Thymus (tissue), 11 donors: ENCODE measurements at regions not wholly inside any gene's neighbourhood (a gene's known extent, or its start where the extent isn't known, plus 50 kb on each side); places are given as distances from the start of the nearest gene placed in this dataset.
"Not testable (repeated sequence)": the region's sequence is repeated elsewhere in the genome, so short reads cannot be mapped to it uniquely, and the experiment has no call there.

Experiments
- DNase-seq, 9 donors: peaks; one replicate each; pipeline ENCODE4 v3.0.0-alpha.2; 2013; ENCODE audit warnings: low spot score in 9 of 9, low read depth in 6 of 9, missing footprints in 1 of 9
- H3K27ac ChIP-seq, 2 donors: one replicate each; pipeline ENCODE4 v1.5.1; 2013; ENCODE audit warnings: control low read depth in 1 of 2, low read depth in 1 of 2, low read length in 1 of 2, mild to moderate bottlenecking in 1 of 2, moderate library complexity in 1 of 2
- H3K27me3 ChIP-seq, 2 donors: one replicate each; pipeline ENCODE4 v1.5.1; 2013; ENCODE audit warnings: low read length in 1 of 2; ENCODE audit not compliant: control insufficient read depth in 2 of 2, insufficient read depth in 1 of 2
- H3K36me3 ChIP-seq, 2 donors: one replicate each; pipeline ENCODE4 v1.5.1; 2013; ENCODE audit warnings: low read length in 1 of 2, mild to moderate bottlenecking in 1 of 2, moderate library complexity in 1 of 2; ENCODE audit not compliant: control insufficient read depth in 2 of 2, insufficient read depth in 2 of 2
- H3K4me1 ChIP-seq, 2 donors: one replicate each; pipeline ENCODE4 v1.5.1; 2013; ENCODE audit warnings: low read length in 2 of 2; ENCODE audit not compliant: control insufficient read depth in 2 of 2, insufficient read depth in 2 of 2
- H3K4me3 ChIP-seq, 2 donors: one replicate each; pipeline ENCODE4 v1.5.1; 2013; ENCODE audit warnings: low read length in 2 of 2, control low read depth in 1 of 2, mild to moderate bottlenecking in 1 of 2
- H3K9me3 ChIP-seq, 2 donors: one replicate each; pipeline ENCODE4 v1.5.1; 2013; ENCODE audit warnings: low read length in 1 of 2, mild to moderate bottlenecking in 1 of 2; ENCODE audit not compliant: control insufficient read depth in 2 of 2, insufficient read depth in 1 of 2
- WGBS: extraction: QIAGEN DNeasy Blood & Tissue Kit; methylation state at CpG from one replicate; pipeline ENCODE4 v1.1.7; 2013; 5-methylcytosine and 5-hydroxymethylcytosine counted together
- donor health status: healthy.

- Histone ChIP-seq H3K4me1 (no peaks in the 10 kb centered on the region), H3K27ac (no peak overlapping the region), H3K36me3 (no peaks in the 10 kb centered on the region), H3K9me3 (peaks cover 0 to 8% of the 10 kb centered on the region in 2 donors), H3K27me3 (no peaks in the 10 kb centered on the region), H3K4me3 (no peak overlapping the region)
- WGBS = 95% methylated on average over 2 of the region's 2 CpGs
- DNase-seq = no peak
Measured at GRCh38 chr1:173257805-173258204, 50.7 kb upstream of the TNFSF4 start.

- no peak for DNase-seq
- WGBS = 98% methylated on average over 5 of the region's 5 CpGs
- H3K4me3 ChIP-seq = no peak overlapping the region
- H3K4me1 ChIP-seq = no peaks in the 10 kb centered on the region
- no peak overlapping the region for H3K27ac ChIP-seq
- H3K36me3 ChIP-seq = no peaks in the 10 kb centered on the region
- H3K27me3 ChIP-seq = no peaks in the 10 kb centered on the region
- peaks cover 0 to 8% of the 10 kb centered on the region in 2 donors for H3K9me3 ChIP-seq
Measured at GRCh38 chr1:173258479-173259264, 51.5 kb upstream of the TNFSF4 start.

- H3K27me3 ChIP-seq, DNase-seq, H3K27ac ChIP-seq, H3K4me1 ChIP-seq, H3K4me3 ChIP-seq, H3K36me3 ChIP-seq, H3K9me3 ChIP-seq: not testable (repeated sequence)
- WGBS = 97% methylated on average over 1 of the region's 1 CpG
Measured at GRCh38 chr1:173260329-173260728, 53.2 kb upstream of the TNFSF4 start.

GRCh38 chr1:173266841-173267240, 59.7 kb upstream of the TNFSF4 start:
- Histone ChIP-seq H3K27me3 (no peaks in the 10 kb centered on the region), H3K4me1 (no peaks in the 10 kb centered on the region), H3K27ac (no peak overlapping the region), H3K4me3 (no peak overlapping the region), H3K9me3 (no peaks in the 10 kb centered on the region), H3K36me3 (no peaks in the 10 kb centered on the region)
- WGBS = 92% methylated on average over 3 of the region's 3 CpGs
- no peak for DNase-seq

- H3K9me3 ChIP-seq = no peaks in the 10 kb centered on the region
- H3K36me3 ChIP-seq = no peaks in the 10 kb centered on the region
- WGBS = 87% methylated on average over 2 of the region's 2 CpGs
- no peak overlapping the region for H3K4me3 ChIP-seq
- DNase-seq = no peak
- H3K27ac ChIP-seq = no peak overlapping the region
- no peaks in the 10 kb centered on the region for H3K27me3 ChIP-seq
- H3K4me1 ChIP-seq = no peaks in the 10 kb centered on the region
Measured at GRCh38 chr1:173267453-173267945, 60.4 kb upstream of the TNFSF4 start.

- H3K36me3 ChIP-seq = no peaks in the 10 kb centered on the region
- no peak overlapping the region for H3K4me3 ChIP-seq
- H3K4me1 ChIP-seq = no peaks in the 10 kb centered on the region
- 96% methylated on average over 1 of the region's 1 CpG for WGBS
- H3K9me3 ChIP-seq = no peaks in the 10 kb centered on the region
- no peaks in the 10 kb centered on the region for H3K27me3 ChIP-seq
- no peak for DNase-seq
- H3K27ac ChIP-seq = no peak overlapping the region
Measured at GRCh38 chr1:173268261-173268660, 61.1 kb upstream of the TNFSF4 start.

GRCh38 chr1:173268786-173269277, 61.7 kb upstream of the TNFSF4 start:
- no peaks in the 10 kb centered on the region for H3K36me3 ChIP-seq
- no peaks in the 10 kb centered on the region for H3K9me3 ChIP-seq
- no peak overlapping the region for H3K27ac ChIP-seq
- no peak overlapping the region for H3K4me3 ChIP-seq
- 94% methylated on average over 3 of the region's 3 CpGs for WGBS
- H3K4me1 ChIP-seq = no peaks in the 10 kb centered on the region
- H3K27me3 ChIP-seq = no peaks in the 10 kb centered on the region
- DNase-seq = no peak

- Histone ChIP-seq H3K27me3 (no peaks in the 10 kb centered on the region), H3K36me3 (no peaks in the 10 kb centered on the region), H3K4me3 (no peak overlapping the region), H3K4me1 (no peaks in the 10 kb centered on the region), H3K27ac (no peak overlapping the region), H3K9me3 (no peaks in the 10 kb centered on the region)
- DNase-seq = no peak
- 96% methylated on average over 2 of the region's 2 CpGs for WGBS
Measured at GRCh38 chr1:173269490-173270230, 62.5 kb upstream of the TNFSF4 start.

GRCh38 chr1:173270243-173270642, 63.1 kb upstream of the TNFSF4 start:
- no peak for DNase-seq
- H3K27me3 ChIP-seq = no peaks in the 10 kb centered on the region
- H3K27ac ChIP-seq = no peak overlapping the region
- no peaks in the 10 kb centered on the region for H3K4me1 ChIP-seq
- H3K9me3 ChIP-seq = no peaks in the 10 kb centered on the region
- WGBS = 96% methylated on average over 2 of the region's 2 CpGs
- no peak overlapping the region for H3K4me3 ChIP-seq
- H3K36me3 ChIP-seq = no peaks in the 10 kb centered on the region
